Large intestine (tissue), 3 donors: ENCODE measurements at regions not wholly inside any gene's neighbourhood (a gene's known extent, or its start where the extent isn't known, plus 50 kb on each side); places are given as distances from the start of the nearest gene placed in this dataset.

Experiments used
- DNase-seq, 2 donors: peaks; one replicate each; pipeline versions ENCODE4 v3.0.0 to v3.0.0-alpha.2; 2013
- H3K27ac ChIP-seq: one replicate; pipeline ENCODE4 v1.5.1; 2013; ENCODE audit warnings: low read length
- H3K27me3 ChIP-seq: 2 replicates; pipeline ENCODE4 v1.6.1; 2013; ENCODE audit warnings: low read length; ENCODE audit not compliant: control insufficient read depth, insufficient read depth
- H3K36me3 ChIP-seq: 2 replicates; pipeline ENCODE4 v1.6.1; 2013; ENCODE audit warnings: low read length; ENCODE audit not compliant: control insufficient read depth, insufficient read depth
- H3K4me1 ChIP-seq: one replicate; pipeline ENCODE4 v1.6.1; 2013; ENCODE audit warnings: low read length; ENCODE audit not compliant: control insufficient read depth, insufficient read depth
- H3K4me3 ChIP-seq: one replicate; pipeline ENCODE4 v1.5.1; 2013; ENCODE audit warnings: low read length
- H3K9me3 ChIP-seq: one replicate; pipeline ENCODE4 v1.6.1; 2013; ENCODE audit warnings: mild to moderate bottlenecking, low read depth, low read length, moderate library complexity; ENCODE audit not compliant: control insufficient read depth
- WGBS: methylation state at CpG from one replicate; pipeline ENCODE4 v1.1.5; 2013; ENCODE audit warnings: low lambda C conversion rate; ENCODE audit not compliant: insufficient coverage; 5-methylcytosine and 5-hydroxymethylcytosine counted together

- Histone ChIP-seq H3K4me3 (no peak overlapping the region), H3K27me3 (no peaks in the 10 kb centered on the region), H3K9me3 (no peaks in the 10 kb centered on the region), H3K27ac (no peak overlapping the region), H3K4me1 (no peaks in the 10 kb centered on the region), H3K36me3 (no peaks in the 10 kb centered on the region)
- DNase-seq: no peak
- WGBS: 100% methylated on average over 2 of the region's 2 CpGs
Observed at GRCh38 chr18:28408528-28408927, 231.6 kb upstream of the CDH2 start.

GRCh38 chr18:28407681-28408080 is 230.8 kb upstream of the CDH2 start:
- no peak overlapping the region for H3K4me3 ChIP-seq
- 100% methylated on average over 1 of the region's 1 CpG for WGBS
- no peaks in the 10 kb centered on the region for H3K36me3 ChIP-seq
- no peak overlapping the region for H3K27ac ChIP-seq
- no peak for DNase-seq
- no peaks in the 10 kb centered on the region for H3K9me3 ChIP-seq
- no peaks in the 10 kb centered on the region for H3K27me3 ChIP-seq
- H3K4me1 ChIP-seq: no peaks in the 10 kb centered on the region

GRCh38 chr18:28406533-28406932 is 229.6 kb upstream of the CDH2 start:
- Histone ChIP-seq H3K4me3 (no peak overlapping the region), H3K27ac (no peak overlapping the region), H3K9me3 (no peaks in the 10 kb centered on the region), H3K4me1 (no peaks in the 10 kb centered on the region), H3K36me3 (no peaks in the 10 kb centered on the region), H3K27me3 (no peaks in the 10 kb centered on the region)
- WGBS: 60% methylated on average over 1 of the region's 3 CpGs
- no peak for DNase-seq

- H3K36me3 ChIP-seq: no peaks in the 10 kb centered on the region
- no peaks in the 10 kb centered on the region for H3K27me3 ChIP-seq
- WGBS: 100% methylated on average over 1 of the region's 1 CpG
- no peaks in the 10 kb centered on the region for H3K4me1 ChIP-seq
- DNase-seq: no peak
- H3K27ac ChIP-seq: no peak overlapping the region
- no peak overlapping the region for H3K4me3 ChIP-seq
- H3K9me3 ChIP-seq: no peaks in the 10 kb centered on the region
Observed at GRCh38 chr18:28404694-28405093, 227.8 kb upstream of the CDH2 start.

GRCh38 chr18:28399781-28400362 is 222.9 kb upstream of the CDH2 start:
- WGBS: 94% methylated on average over 3 of the region's 5 CpGs
- Histone ChIP-seq H3K4me1 (no peaks in the 10 kb centered on the region), H3K36me3 (no peaks in the 10 kb centered on the region), H3K27ac (no peak overlapping the region), H3K27me3 (no peaks in the 10 kb centered on the region), H3K4me3 (no peak overlapping the region), H3K9me3 (no peaks in the 10 kb centered on the region)
- DNase-seq: no peak

GRCh38 chr18:28398471-28398870 is 221.5 kb upstream of the CDH2 start:
- Histone ChIP-seq H3K36me3 (no peaks in the 10 kb centered on the region), H3K4me1 (no peaks in the 10 kb centered on the region), H3K27ac (no peak overlapping the region), H3K9me3 (no peaks in the 10 kb centered on the region), H3K4me3 (no peak overlapping the region), H3K27me3 (no peaks in the 10 kb centered on the region)
- 50% methylated on average over 1 of the region's 1 CpG for WGBS
- DNase-seq: no peak

- Histone ChIP-seq H3K27me3 (no peaks in the 10 kb centered on the region), H3K4me3 (no peak overlapping the region), H3K36me3 (no peaks in the 10 kb centered on the region), H3K4me1 (no peaks in the 10 kb centered on the region), H3K27ac (no peak overlapping the region), H3K9me3 (peaks cover 3% of the 10 kb centered on the region)
- DNase-seq: no peak
Observed at GRCh38 chr18:28390022-28390421, 213.1 kb upstream of the CDH2 start.

GRCh38 chr18:28382215-28382879 is 205.4 kb upstream of the CDH2 start:
- H3K27me3 ChIP-seq: no peaks in the 10 kb centered on the region
- H3K4me1 ChIP-seq: no peaks in the 10 kb centered on the region
- no peaks in the 10 kb centered on the region for H3K9me3 ChIP-seq
- H3K36me3 ChIP-seq: no peaks in the 10 kb centered on the region
- no peak overlapping the region for H3K27ac ChIP-seq
- 33% methylated on average over 1 of the region's 3 CpGs for WGBS
- DNase-seq: no peak
- no peak overlapping the region for H3K4me3 ChIP-seq

- Histone ChIP-seq H3K4me3 (no peak overlapping the region), H3K27ac (no peak overlapping the region), H3K27me3 (no peaks in the 10 kb centered on the region), H3K4me1 (no peaks in the 10 kb centered on the region), H3K36me3 (no peaks in the 10 kb centered on the region), H3K9me3 (no peaks in the 10 kb centered on the region)
- DNase-seq: no peak
- 100% methylated on average over 3 of the region's 4 CpGs for WGBS
Observed at GRCh38 chr18:28372186-28372585, 195.3 kb upstream of the CDH2 start.

- H3K36me3 ChIP-seq: no peaks in the 10 kb centered on the region
- no peaks in the 10 kb centered on the region for H3K9me3 ChIP-seq
- no CpG with 5 or more reads among the region's 4 CpGs for WGBS
- H3K27me3 ChIP-seq: no peaks in the 10 kb centered on the region
- no peak overlapping the region for H3K4me3 ChIP-seq
- H3K27ac ChIP-seq: no peak overlapping the region
- no peaks in the 10 kb centered on the region for H3K4me1 ChIP-seq
- no peak for DNase-seq
Observed at GRCh38 chr18:28366676-28367075, 189.7 kb upstream of the CDH2 start.

GRCh38 chr18:28365411-28365831 is 188.5 kb upstream of the CDH2 start:
- Histone ChIP-seq H3K27me3 (no peaks in the 10 kb centered on the region), H3K4me3 (no peak overlapping the region), H3K4me1 (no peaks in the 10 kb centered on the region), H3K9me3 (no peaks in the 10 kb centered on the region), H3K36me3 (no peaks in the 10 kb centered on the region), H3K27ac (no peak overlapping the region)
- DNase-seq: no peak
- WGBS: no CpG with 5 or more reads among the region's 1 CpG
